ENCODE measurements at regions not wholly inside any gene's neighbourhood (a gene's known extent, or its start where the extent isn't known, plus 50 kb on each side); places are given as distances from the start of the nearest gene placed in this dataset.
"Not testable (repeated sequence)": the region's sequence is repeated elsewhere in the genome, so short reads cannot be mapped to it uniquely, and the experiment has no call there.

DNA sequence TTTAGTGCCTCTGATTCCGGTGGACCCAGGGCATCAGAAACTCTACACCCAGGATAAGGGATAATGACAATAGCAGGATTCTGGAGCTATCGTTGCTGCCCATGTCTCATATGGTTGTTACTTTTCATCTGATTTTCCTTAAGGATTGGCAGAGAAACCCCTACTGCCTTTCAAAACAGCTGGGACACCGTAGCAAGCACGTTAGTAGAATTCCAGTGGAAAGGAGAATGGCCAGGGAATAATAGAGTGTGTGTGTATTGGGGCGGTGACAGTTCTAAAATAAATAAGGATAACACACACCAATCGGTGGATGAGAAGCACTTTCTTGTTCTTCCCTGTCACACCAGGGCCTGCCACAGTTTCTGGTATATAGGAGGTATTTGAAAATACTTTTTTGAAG, 251.8 kb downstream of the HAPSTR1 start:
- no peak for DNase-seq (ENCODE audit: low spot score)

DNA sequence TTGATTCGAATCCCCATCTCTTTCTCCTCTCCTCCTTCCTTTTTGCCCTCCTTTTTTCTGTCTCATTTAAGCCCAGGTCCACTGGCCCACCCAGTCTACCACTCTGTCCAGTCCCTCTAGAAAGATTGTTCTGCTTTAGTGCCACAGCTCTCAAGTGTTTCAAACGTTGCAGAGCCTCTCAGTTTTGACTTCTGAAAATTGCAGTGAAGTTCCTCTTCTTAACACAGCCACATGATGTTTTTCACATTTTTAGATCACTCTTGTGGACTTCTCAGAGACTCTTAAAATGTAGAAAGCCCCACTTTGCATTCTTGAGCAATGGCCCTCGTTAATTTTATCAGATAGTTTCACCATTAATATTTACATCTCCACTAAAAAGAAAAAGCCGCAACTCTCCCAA, 253.1 kb downstream of the HAPSTR1 start:
- no peak for DNase-seq (ENCODE audit: low spot score)

DNA sequence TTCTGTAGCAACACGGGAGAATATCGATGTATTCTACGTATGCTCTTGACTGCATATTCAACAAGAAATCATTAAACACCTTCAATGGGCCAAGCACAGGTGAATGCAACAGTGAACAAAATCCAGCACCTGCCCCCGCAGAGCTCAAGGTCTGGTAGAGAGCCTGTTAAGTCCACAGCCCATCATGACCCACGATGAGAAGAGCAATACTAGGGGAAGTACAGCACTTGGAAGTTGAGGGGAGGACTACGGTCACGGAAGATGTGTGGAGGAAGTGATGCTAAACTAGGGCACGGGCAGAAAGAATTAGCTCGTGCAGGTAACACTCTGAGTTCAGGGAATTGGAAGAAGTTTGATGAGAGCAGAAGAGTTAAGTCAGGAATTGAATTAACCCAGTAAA, 253.6 kb downstream of the HAPSTR1 start:
- no peak for DNase-seq (ENCODE audit: low spot score)

DNA sequence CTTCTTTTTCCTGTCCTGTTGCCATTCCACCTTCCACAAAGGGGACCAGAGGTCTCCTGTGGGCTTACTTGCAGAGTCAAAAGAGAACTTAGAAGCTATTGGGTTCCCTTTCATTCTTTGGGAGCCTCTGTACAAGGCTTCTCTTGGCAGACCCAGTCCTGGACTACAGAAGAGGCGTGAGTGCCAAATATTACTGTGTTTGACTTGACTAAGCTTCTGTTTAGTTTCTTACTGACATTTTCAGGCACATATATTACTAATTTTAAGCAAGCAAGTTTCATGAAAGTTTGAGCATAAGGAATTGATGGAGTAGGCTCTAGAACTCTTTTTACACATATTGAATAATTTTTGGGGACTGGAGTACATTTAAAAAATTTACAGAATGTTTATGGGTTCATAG, 254.4 kb downstream of the HAPSTR1 start:
- DNase-seq (ENCODE audit: low spot score) = no peak

DNA sequence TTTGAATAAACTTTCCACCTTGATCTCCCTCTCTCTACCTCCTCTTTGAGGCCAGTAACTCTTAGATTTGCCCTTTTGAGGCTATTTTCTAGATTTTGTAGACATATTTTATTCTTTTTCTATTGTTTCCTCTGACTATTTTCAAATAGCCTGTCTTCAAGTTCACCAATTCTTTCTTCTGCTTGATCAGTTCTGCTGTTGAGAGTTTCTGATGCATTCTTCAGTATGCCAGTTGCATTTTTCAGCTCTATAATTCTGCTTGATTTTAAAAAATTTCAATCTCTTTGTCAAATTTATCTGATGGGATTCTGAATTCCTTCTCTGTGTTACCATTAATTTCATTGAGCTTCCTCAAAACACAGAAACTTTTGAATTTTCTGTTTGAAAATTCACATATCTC, 257.5 kb downstream of the HAPSTR1 start:
- no peak for DNase-seq (ENCODE audit: low spot score)

DNA sequence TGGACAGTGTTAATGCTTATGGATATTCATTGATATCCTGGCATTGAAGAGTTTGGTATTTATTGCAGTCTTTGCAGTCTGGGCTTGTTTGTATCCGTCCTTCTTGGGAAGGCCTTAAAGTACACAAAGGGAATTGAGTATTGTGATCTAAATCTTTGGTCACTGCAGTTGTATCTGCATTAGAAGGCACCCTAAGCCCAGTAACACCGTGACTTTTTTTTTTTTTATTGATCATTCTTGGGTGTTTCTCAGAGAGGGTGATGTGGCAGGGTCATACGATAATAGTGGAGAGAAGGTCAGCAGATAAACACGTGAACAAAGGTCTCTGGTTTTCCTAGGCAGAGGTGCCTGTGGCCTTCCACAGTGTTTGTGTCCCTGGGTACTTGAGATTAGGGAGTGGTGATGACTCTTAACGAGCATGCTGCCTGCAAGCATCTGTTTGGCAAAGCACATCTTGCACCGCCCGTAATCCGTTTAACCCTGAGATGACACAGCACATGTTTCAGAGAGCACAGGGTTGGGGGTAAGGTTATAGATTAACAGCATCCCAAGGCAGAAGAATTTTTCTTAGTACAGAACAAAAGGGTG, 258.0 kb downstream of the HAPSTR1 start:
- DNase-seq (ENCODE audit: low spot score) = not testable (repeated sequence)

DNA sequence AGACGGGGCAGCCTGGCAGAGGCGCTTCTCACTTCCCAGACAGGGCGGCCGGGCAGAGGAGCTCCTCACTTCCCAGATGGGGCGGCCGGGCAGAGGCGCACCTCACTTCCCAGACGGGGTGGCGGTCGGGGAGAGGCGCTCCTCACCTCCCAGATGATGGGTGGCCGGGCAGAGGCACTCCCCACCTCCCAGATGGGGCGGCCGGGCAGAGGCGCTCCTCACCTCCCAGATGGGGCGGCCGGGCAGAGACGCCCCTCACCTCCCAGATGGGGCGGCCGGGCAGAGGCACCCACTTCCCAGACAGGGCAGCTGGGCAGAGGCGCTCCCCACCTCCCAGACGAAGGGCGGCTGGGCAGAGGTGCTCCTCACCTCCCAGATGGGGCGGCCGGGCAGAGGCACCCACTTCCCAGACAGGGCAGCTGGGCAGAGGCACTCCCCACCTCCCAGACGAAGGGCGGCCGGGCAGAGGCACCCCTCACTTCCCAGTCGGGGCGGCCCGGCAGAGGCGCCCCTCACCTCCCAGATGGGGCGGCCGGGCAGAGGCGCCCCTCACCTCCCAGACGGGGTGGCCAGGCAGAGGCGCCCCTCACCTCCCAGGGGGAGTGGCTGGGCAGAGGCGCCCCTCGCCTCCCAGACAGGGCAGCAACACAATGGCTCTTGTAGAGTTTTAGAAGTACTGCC, 258.8 kb downstream of the HAPSTR1 start:
- DNase-seq (ENCODE audit: low spot score) = not testable (repeated sequence)

DNA sequence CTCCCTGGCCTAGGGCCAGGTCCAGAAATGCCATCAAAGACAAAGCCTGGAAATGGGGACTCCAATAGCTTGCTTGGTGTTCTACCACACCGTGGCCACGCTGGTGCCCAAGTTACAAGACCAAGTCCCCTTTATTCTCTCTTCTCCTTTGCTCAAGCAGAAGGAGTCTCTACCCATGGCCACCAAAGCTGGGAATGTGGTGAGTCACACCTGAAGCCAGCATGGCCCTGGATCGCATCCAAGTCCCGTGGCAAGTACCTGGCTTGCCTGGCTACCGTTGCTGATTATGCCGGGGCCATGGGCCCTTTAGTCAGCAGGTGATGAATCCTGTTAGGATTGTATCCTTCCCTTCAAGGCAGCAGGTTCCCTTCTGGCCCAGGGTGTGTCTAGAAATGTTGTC, 260.0 kb downstream of the HAPSTR1 start:
- DNase-seq (ENCODE audit: low spot score) = no peak

DNA sequence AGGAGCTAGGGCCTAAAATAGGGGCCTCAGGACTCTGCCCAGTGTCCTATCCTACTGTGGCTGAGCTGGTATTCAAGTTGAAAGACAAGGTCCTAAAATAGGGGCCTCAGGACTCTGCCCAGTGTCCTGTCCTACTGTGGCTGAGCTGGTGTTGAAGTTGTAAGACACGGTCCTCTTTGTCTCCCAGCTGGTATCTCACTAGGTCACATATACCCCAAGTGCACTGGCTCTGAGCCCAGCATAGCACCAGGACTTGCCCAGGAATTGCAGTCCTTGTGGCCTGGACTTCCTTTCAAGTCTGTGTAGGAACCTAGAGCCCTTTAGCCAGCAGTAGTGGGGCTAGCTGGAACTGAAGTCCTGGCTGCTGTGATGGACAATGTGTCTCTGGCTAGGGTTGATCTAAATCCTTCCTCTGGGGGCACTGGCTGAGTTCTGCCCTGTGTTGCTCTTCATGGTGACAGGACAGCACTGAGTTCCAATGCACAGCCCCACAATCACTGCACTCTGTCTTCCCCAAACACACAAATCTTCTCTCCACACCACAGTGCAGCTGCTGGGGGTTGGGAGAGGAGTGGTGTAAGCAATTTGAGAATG, 260.5 kb downstream of the HAPSTR1 start:
- DNase-seq (ENCODE audit: low spot score) = no peak

DNA sequence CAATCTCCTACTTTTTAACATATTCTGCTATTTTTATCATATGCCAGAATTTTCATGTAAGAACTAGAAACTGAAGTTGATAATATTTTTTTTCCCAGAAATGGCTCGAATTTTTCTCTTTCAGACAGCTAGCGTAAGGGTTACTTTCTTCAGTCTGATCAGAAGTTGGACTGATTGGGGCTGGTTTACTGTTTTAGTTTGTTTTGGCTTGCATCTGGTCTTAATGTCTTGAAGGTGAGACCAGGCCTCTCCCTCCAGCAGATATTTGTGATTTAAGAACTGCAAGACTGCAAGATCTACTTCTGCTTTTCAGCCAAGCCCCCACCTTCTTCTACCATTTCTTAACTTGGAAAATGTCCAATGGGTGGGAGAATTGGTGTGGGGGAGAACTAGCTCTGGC, 266.4 kb downstream of the HAPSTR1 start:
- no peak for DNase-seq (ENCODE audit: low spot score)

DNA sequence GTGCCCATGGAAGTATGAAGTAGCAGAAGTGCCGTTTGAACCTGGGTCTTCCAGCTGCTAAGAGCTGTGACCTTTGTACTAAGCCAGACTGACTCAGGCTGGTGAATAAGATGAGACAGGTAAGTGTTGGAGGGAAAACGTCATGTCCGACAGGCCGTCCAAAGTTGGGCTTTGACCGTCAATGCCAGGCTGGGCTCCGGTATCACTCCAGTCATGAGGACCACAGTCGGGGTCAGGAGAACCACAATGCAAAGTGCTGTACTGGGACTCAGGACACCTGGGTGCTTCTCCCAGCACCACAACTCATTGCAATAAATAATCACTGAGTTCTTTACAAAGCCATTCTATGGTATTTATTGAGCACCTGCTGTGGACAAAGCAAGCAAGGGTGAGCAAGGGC, 268.6 kb downstream of the HAPSTR1 start:
- no peak for DNase-seq (ENCODE audit: low spot score)

DNA sequence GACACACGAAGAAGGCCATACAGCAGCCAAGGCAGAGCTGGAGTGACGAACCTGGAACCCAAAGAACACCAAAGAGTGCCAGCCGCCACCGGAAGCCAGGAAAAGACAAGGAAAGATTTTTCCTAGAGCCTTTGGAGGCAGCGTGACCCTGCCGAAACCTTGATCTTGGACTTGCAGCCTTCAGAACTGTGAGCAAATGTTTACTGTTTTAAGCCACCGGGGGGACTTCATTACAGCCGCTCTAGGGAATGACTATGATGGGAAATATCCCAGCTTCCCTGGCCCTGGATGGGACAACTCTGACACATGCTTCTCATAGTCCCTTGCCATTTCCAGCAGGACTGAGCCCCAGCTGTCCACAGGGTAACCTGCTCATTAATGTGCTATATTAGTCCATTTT, 270.6 kb downstream of the HAPSTR1 start:
- DNase-seq (ENCODE audit: low spot score) = no peak

DNA sequence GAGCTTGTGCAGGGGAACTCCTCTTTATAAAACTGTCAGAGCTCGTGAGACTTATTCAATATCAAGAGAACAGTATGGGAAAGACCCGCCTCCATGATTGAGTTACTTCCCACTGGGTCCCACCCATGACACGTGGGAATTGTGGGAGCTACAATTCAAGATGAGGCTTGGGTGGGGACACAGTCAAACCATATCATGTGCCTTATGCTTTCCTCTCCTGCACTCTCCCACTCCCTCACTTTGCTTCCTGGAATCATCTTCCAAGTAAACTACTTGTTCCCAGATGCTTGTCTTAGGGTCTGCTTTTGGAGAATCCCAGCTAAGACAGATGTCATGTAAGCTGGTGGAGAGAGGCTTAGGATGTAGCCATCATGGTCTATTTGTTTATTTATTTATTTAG, 271.2 kb downstream of the HAPSTR1 start:
- DNase-seq (ENCODE audit: low spot score) = no peak

DNA sequence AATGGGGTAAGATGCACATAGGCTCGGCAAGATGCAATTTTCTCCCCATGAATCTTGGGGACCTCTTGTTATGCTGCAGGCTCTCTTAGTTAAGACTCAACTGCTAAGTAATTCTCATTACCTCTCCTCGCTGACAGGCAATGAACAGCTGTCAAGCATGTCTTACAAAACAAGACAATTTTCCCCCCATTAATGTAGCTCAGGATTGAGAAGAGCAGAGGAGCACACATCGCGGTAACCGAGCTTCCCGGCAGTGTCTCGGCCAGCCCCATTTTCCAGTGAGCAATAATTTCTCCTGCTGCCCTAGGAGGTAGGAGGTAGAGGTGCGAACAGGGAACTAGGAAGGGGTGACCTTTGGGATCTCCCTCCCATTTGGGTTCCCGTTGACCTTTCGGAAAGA, 272.1 kb downstream of the HAPSTR1 start:
- no peak for DNase-seq (ENCODE audit: low spot score)

DNA sequence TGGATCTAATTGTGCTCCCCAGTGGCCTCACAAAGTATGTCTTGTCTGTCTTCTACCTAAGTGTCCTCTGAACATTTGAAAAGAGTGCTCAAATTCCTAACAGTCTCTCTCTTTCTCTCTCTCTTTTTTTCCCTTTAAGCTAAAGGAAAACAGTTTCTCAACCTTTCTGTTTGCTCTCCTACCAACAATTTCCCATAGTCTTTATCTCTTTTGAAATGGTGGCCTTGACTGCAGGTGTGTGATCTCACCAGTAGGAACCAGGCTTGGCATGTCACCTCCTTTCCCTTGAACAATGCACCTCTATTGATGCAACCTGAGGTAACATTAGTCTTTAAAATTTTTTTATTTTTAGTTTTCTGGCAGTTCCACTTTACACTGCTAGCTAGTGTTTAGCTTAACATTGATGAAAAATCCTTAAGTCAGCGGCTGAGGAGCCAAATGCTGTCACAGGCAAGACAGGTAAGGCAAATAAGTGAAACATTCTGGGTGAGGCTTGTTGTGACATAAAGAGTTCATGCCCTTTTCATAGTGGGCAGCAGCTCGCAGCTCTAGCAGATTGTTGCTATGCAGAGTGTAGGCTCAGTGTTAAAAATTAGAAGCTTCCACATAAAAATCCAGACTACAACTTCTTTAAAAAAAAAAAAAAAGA, 273.4 kb downstream of the HAPSTR1 start:
- no peak for DNase-seq (ENCODE audit: low spot score)

DNA sequence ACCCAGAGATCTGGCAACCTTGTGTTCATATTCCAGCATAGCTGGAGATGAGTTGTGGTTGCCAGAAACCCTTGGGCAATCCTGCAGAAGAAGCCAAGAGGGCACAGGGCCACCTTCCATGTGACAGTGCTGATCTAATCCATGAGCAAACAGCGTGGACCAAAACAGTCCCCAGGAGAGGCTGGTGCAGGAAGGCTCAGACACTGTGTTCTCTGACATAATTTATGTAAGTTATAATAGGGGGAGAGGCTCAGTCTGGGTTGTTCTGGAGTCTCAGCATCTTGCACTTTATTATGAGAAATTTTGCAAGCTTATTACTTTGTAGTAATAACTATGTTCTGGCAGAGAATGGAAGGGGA, 273.9 kb downstream of the HAPSTR1 start:
- DNase-seq (ENCODE audit: low spot score) = no peak

DNA sequence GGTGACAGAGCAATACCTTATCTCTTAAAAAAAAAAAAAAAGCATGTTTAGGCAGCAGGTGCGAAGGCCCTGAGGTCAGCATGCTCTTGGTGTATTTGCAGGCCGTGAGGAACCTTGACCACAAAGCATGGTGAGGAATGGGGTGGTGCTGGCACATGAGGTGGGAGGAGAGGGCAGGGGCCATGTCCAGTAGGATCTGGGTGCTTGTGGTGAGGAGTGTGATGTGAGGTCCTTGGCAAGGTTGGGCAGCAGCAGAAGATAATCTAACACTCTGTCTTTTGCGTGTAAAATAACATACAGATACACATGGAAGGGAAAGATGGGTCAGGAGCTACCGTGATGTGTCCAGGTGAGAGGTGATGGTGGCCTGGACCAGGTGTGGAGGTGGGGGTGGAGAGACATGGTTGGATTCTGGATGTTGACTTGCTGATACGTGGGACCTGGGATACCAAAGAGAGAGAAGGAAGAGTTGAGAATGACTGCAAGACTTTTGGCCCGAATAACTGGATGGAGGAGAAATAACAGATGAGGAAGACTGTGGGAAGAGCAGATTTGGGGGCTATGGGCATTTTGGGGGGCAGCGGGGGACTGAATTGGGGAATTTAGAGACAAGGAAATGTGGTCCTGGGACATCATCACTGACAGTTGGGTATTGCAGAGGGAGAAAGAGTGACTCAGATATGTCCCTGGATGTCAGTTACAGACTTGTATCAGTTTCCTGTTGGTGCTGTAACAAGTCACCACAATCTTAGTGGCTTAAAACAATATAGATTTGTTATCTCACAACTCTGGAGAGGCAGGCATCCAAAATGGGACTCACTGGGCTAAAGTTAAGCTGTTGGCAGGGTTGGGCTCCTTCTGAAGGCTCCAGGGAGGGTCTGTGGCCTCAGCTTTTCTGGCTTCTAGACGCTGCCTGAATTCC, 274.9 kb downstream of the HAPSTR1 start:
- DNase-seq (ENCODE audit: low spot score) = no peak

DNA sequence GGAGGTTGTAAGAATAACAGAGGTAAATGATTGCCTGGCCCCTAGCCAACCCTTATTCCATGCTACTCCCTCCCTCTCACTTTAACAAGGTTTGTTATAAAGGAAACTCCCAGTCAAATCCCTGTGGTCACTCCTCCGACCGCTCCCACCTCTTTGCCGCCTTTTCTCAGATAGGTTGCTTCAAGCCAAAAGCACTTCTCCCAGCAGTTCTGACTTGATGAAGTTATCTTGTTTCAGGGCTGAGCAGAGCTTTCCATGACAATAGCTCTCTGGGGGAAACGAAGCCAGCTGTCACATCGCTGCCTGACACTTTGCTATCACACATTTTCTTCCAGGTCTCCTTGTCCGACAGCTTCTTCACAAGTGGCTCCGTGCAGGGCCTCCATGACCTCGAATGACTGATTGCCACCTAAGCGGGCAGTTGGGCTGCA, 278.6 kb downstream of the HAPSTR1 start:
- DNase-seq (ENCODE audit: low spot score) = no peak

DNA sequence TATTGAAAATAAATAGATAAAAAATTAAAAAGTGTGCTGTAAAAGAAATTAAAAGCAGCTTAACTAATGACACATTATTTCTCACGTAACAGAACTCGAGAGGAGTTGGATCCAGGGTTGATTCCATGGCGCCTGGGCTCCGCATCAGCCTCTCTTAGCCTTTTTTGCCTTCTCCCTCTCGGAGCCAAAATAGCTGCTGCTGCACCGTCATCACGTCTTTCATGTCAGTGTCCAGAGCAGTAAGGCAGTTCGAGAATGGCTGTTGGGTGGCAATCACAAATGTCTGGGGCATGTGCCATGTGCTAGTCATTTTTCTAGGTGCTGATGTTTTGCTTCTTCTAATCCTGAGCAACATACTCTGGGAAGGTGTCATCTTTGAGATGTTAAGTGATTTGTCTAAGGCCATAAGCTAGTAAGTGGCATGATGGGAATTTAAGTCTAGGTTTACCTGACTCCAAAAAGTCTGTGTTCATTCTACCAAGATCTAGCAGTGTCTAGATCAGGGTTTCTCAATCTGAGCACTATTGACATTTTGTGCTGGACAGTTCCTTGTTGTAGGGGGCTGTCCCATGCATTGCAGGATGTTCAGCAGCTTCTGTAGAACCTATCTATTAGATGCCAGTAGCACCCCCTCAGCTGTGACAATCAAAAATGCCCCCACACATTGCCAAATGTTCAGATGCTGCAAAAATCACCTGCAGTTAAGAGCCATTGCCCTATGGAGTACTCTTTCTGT, 280.4 kb downstream of the HAPSTR1 start:
- no peak for DNase-seq (ENCODE audit: low spot score)

DNA sequence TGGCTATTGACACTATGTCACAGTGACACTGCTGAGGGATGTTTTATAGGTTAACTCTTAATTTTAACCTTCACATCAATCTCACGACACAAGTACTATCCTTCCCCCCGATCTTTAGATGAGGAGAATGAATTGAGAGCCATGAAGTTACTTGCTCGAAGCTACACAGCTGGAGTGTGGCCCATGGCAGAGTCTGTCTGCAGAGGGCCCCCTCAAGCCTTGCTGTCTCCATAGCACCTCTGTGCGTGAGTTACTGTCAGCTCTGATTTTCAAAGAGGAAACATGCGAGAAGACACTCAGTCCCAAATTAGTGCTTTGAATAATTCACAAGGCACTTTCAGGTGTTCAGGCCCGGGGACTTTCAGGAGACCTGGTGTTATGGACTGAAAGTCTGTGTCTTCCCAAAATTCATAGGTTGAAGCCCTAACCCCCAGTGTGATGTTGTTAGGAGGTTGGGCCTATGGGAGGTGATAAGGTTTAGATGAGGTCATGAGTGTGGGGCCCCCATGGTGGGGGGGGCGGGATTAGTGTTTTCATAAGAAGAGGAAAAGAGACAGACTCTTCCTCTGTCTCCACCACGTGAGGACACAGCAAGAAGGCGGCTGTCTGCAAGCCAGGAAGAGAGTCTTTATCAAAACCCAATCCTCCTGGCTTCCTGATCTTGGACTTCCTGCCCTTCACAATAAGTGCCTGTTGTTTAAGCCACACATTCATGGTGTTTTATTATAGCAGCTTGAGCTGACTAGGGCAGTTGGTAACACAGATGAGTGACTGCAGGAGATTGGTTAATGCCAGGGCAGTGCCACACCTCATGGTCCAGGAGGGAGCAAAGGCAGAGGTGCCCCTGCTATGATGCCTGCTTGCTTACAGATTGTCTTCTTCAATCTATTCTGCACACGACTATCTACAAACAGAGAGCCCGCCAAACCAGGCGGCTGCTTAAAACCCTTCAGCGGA, 281.8 kb downstream of the HAPSTR1 start:
- DNase-seq (ENCODE audit: low spot score) = no peak
